Endothelial cell of umbilical vein (primary cell): ENCODE measurements at regions not wholly inside any gene's neighbourhood (a gene's known extent, or its start where the extent isn't known, plus 50 kb on each side); places are given as distances from the start of the nearest gene placed in this dataset. TPM values are rescaled to one million over a fixed set of nuclear protein-coding genes. Genes with fewer than 3 reads are reported as not detected.

ENCODE experiments used
- small RNA-seq: library from RNA; depleted of rRNA; stranded (forward); fragments of <200 nt; gene quantifications from one replicate; pipeline ENCODE3, GENCODE V24; 2012; ENCODE audit warnings: low replicate concordance, low read depth; ENCODE audit not compliant: insufficient read depth, insufficient read length

Small RNA genes in the stretch of these regions (small RNA-seq; reads per million reads assigned to genes)
- not detected for gene RNU6-798P
